T-helper 17 cell (primary cell): ENCODE measurements at regions not wholly inside any gene's neighbourhood (a gene's known extent, or its start where the extent isn't known, plus 50 kb on each side); places are given as distances from the start of the nearest gene placed in this dataset.

Experiments
- ATAC-seq: fragments of 150-1000 bp; cut with Tn5 transposase; 2 replicates; pipeline ENCODE4 v1.10.0; 2021; ENCODE audit warnings: mild to moderate bottlenecking, moderate library complexity
- DNase-seq, 3 donors: peaks; one replicate each; pipeline versions ENCODE4 v3.0.0 to v3.0.0-alpha.2; 2020 to 2021
- H3K9me3 ChIP-seq: one replicate; pipeline ENCODE4 v1.7.0; 2013; ENCODE audit warnings: low read length, mild to moderate bottlenecking; ENCODE audit not compliant: control insufficient read depth, poor library complexity, severe bottlenecking
- H3K27ac Mint-ChIP-seq: one replicate; pipeline ENCODE4 v1.8.0; 2022; ENCODE audit warnings: mild to moderate bottlenecking, moderate library complexity, mixed read lengths
- H3K27me3 Mint-ChIP-seq: one replicate; pipeline ENCODE4 v1.8.0; 2022; ENCODE audit warnings: mixed read lengths
- H3K36me3 Mint-ChIP-seq: one replicate; pipeline ENCODE4 v1.8.0; 2022; ENCODE audit warnings: low read depth, mixed read lengths
- H3K4me1 Mint-ChIP-seq: one replicate; pipeline ENCODE4 v1.8.0; 2022; ENCODE audit warnings: mild to moderate bottlenecking, mixed read lengths
- H3K4me3 Mint-ChIP-seq: one replicate; pipeline ENCODE4 v1.8.0; 2022; ENCODE audit warnings: mild to moderate bottlenecking, moderate library complexity, mixed read lengths

GRCh38 chr2:11028407-11028916 is 116.7 kb downstream of the KCNF1 start:
- H3K4me3 Mint-ChIP-seq = no peak overlapping the region
- no peaks in the 10 kb centered on the region for H3K36me3 Mint-ChIP-seq
- H3K9me3 ChIP-seq = peaks cover 3% of the 10 kb centered on the region
- ATAC-seq (no peak), DNase-seq (no peak)
- no peaks in the 10 kb centered on the region for H3K4me1 Mint-ChIP-seq
- peaks cover 16% of the 10 kb centered on the region for H3K27me3 Mint-ChIP-seq
- no peak overlapping the region for H3K27ac Mint-ChIP-seq

GRCh38 chr2:11029136-11029535 is 117.4 kb downstream of the KCNF1 start:
- Mint-ChIP-seq H3K4me1 (no peaks in the 10 kb centered on the region), H3K4me3 (no peak overlapping the region), H3K27ac (no peak overlapping the region), H3K27me3 (peaks cover 16% of the 10 kb centered on the region), H3K36me3 (no peaks in the 10 kb centered on the region)
- peaks cover 3% of the 10 kb centered on the region for H3K9me3 ChIP-seq
- no peak for DNase-seq
- no peak for ATAC-seq

GRCh38 chr2:11030036-11030435 is 118.3 kb downstream of the KCNF1 start:
- Mint-ChIP-seq H3K4me1 (no peaks in the 10 kb centered on the region), H3K36me3 (no peaks in the 10 kb centered on the region), H3K27ac (no peak overlapping the region), H3K27me3 (peaks cover 16% of the 10 kb centered on the region), H3K4me3 (no peak overlapping the region)
- peaks cover 3% of the 10 kb centered on the region for H3K9me3 ChIP-seq
- no peak for DNase-seq
- no peak for ATAC-seq

GRCh38 chr2:11030909-11031308 is 119.2 kb downstream of the KCNF1 start:
- Mint-ChIP-seq H3K27me3 (peaks cover 16% of the 10 kb centered on the region), H3K4me3 (no peak overlapping the region), H3K36me3 (no peaks in the 10 kb centered on the region), H3K27ac (no peak overlapping the region), H3K4me1 (no peaks in the 10 kb centered on the region)
- H3K9me3 ChIP-seq = peaks cover 3% of the 10 kb centered on the region
- ATAC-seq (no peak), DNase-seq (no peak)

- ATAC-seq (no peak), DNase-seq (no peak)
- no peak overlapping the region for H3K27ac Mint-ChIP-seq
- no peaks in the 10 kb centered on the region for H3K4me1 Mint-ChIP-seq
- H3K36me3 Mint-ChIP-seq = no peaks in the 10 kb centered on the region
- H3K9me3 ChIP-seq = peaks cover 3% of the 10 kb centered on the region
- peaks cover 13% of the 10 kb centered on the region for H3K27me3 Mint-ChIP-seq
- H3K4me3 Mint-ChIP-seq = no peak overlapping the region
Observed at GRCh38 chr2:11031876-11032275, 120.1 kb downstream of the KCNF1 start.

- Mint-ChIP-seq H3K27ac (no peak overlapping the region), H3K4me3 (no peak overlapping the region), H3K27me3 (peaks cover 11% of the 10 kb centered on the region), H3K4me1 (no peaks in the 10 kb centered on the region), H3K36me3 (no peaks in the 10 kb centered on the region)
- no peak for DNase-seq
- ATAC-seq = no peak
- peaks cover 3% of the 10 kb centered on the region for H3K9me3 ChIP-seq
Observed at GRCh38 chr2:11032396-11032795, 120.7 kb downstream of the KCNF1 start.

GRCh38 chr2:11033114-11033513 is 121.4 kb downstream of the KCNF1 start:
- peaks cover 3% of the 10 kb centered on the region for H3K9me3 ChIP-seq
- DNase-seq = no peak
- H3K27me3 Mint-ChIP-seq = peaks cover 10% of the 10 kb centered on the region
- no peak for ATAC-seq
- H3K4me1 Mint-ChIP-seq = no peaks in the 10 kb centered on the region
- H3K4me3 Mint-ChIP-seq = no peak overlapping the region
- H3K27ac Mint-ChIP-seq = no peak overlapping the region
- H3K36me3 Mint-ChIP-seq = no peaks in the 10 kb centered on the region

- peaks cover 29% of the 10 kb centered on the region for H3K27me3 Mint-ChIP-seq
- DNase-seq (no peak), ATAC-seq (no peak)
- H3K4me1 Mint-ChIP-seq = no peaks in the 10 kb centered on the region
- peaks cover 9% of the 10 kb centered on the region for H3K9me3 ChIP-seq
- peaks cover 2% of the 10 kb centered on the region for H3K36me3 Mint-ChIP-seq
- no peak overlapping the region for H3K4me3 Mint-ChIP-seq
- H3K27ac Mint-ChIP-seq = no peak overlapping the region
Observed at GRCh38 chr2:11038641-11039040, 116.6 kb upstream of the SLC66A3 start.

GRCh38 chr2:11040992-11041391 is 114.3 kb upstream of the SLC66A3 start:
- Mint-ChIP-seq H3K4me1 (no peaks in the 10 kb centered on the region), H3K27ac (no peak overlapping the region), H3K27me3 (peaks cover 35% of the 10 kb centered on the region), H3K36me3 (peaks cover 2% of the 10 kb centered on the region), H3K4me3 (no peak overlapping the region)
- no peak for ATAC-seq
- peaks cover 9% of the 10 kb centered on the region for H3K9me3 ChIP-seq
- no peak for DNase-seq

GRCh38 chr2:11042841-11043240 is 112.4 kb upstream of the SLC66A3 start:
- no peak overlapping the region for H3K27ac Mint-ChIP-seq
- H3K4me3 Mint-ChIP-seq = no peak overlapping the region
- peaks cover 9% of the 10 kb centered on the region for H3K9me3 ChIP-seq
- no peaks in the 10 kb centered on the region for H3K4me1 Mint-ChIP-seq
- peaks cover 35% of the 10 kb centered on the region for H3K27me3 Mint-ChIP-seq
- ATAC-seq (no peak), DNase-seq (no peak)
- H3K36me3 Mint-ChIP-seq = peaks cover 2% of the 10 kb centered on the region

- DNase-seq = no peak
- peaks cover 9% of the 10 kb centered on the region for H3K9me3 ChIP-seq
- Mint-ChIP-seq H3K27me3 (peaks cover 35% of the 10 kb centered on the region), H3K4me1 (no peaks in the 10 kb centered on the region), H3K4me3 (no peak overlapping the region), H3K27ac (no peak overlapping the region), H3K36me3 (peaks cover 2% of the 10 kb centered on the region)
- no peak for ATAC-seq
Observed at GRCh38 chr2:11043245-11043644, 112.0 kb upstream of the SLC66A3 start.

GRCh38 chr2:11044201-11044600 is 111.1 kb upstream of the SLC66A3 start:
- DNase-seq (no peak), ATAC-seq (no peak)
- no peak overlapping the region for H3K27ac Mint-ChIP-seq
- H3K4me3 Mint-ChIP-seq = no peak overlapping the region
- H3K4me1 Mint-ChIP-seq = peaks cover 2% of the 10 kb centered on the region
- H3K36me3 Mint-ChIP-seq = peaks cover 5% of the 10 kb centered on the region
- H3K27me3 Mint-ChIP-seq = peaks cover 43% of the 10 kb centered on the region
- peaks cover 9% of the 10 kb centered on the region for H3K9me3 ChIP-seq

GRCh38 chr2:11045294-11045693 is 110.0 kb upstream of the SLC66A3 start:
- Mint-ChIP-seq H3K4me1 (peaks cover 2% of the 10 kb centered on the region), H3K4me3 (no peak overlapping the region), H3K27me3 (peaks cover 47% of the 10 kb centered on the region), H3K27ac (no peak overlapping the region), H3K36me3 (peaks cover 3% of the 10 kb centered on the region)
- DNase-seq = no peak
- no peaks in the 10 kb centered on the region for H3K9me3 ChIP-seq
- no peak for ATAC-seq

- H3K27ac Mint-ChIP-seq = no peak overlapping the region
- no peak overlapping the region for H3K4me3 Mint-ChIP-seq
- peaks cover 2% of the 10 kb centered on the region for H3K4me1 Mint-ChIP-seq
- H3K36me3 Mint-ChIP-seq = peaks cover 3% of the 10 kb centered on the region
- no peaks in the 10 kb centered on the region for H3K9me3 ChIP-seq
- no peak for DNase-seq
- H3K27me3 Mint-ChIP-seq = peaks cover 30% of the 10 kb centered on the region
- no peak for ATAC-seq
Observed at GRCh38 chr2:11048335-11049008, 106.8 kb upstream of the SLC66A3 start.
